ENCODE measurements at regions not wholly inside any gene's neighbourhood (a gene's known extent, or its start where the extent isn't known, plus 50 kb on each side); places are given as distances from the start of the nearest gene placed in this dataset.

DNA sequence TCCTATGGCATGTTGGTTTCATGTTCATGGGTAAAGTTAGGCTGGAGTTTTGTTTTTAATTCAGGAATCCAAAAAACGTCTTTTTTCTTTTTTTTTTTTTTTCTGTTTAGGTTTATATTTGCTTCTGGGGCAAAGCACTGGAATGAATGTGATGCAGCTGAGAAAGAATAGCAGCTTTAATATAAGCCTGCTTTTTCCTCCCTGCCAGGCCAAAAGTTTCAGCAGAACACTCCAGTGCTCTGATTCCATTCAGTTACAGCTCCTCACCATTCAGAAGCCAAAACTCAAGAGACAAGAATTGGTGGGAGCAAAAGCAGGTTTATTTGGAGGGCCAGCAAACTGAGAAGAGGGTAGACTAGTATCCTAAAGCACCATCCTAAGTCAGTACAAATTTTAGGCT lies 102.7 kb upstream of the PELI1 start:
- TF ChIP-seq POLR2A (IDR thresholded peaks at IDR 0.05): no peak
- TF ChIP-seq, protein P1, sequence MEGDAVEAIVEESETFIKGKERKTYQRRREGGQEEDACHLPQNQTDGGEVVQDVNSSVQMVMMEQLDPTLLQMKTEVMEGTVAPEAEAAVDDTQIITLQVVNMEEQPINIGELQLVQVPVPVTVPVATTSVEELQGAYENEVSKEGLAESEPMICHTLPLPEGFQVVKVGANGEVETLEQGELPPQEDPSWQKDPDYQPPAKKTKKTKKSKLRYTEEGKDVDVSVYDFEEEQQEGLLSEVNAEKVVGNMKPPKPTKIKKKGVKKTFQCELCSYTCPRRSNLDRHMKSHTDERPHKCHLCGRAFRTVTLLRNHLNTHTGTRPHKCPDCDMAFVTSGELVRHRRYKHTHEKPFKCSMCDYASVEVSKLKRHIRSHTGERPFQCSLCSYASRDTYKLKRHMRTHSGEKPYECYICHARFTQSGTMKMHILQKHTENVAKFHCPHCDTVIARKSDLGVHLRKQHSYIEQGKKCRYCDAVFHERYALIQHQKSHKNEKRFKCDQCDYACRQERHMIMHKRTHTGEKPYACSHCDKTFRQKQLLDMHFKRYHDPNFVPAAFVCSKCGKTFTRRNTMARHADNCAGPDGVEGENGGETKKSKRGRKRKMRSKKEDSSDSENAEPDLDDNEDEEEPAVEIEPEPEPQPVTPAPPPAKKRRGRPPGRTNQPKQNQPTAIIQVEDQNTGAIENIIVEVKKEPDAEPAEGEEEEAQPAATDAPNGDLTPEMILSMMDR (IDR thresholded peaks at IDR 0.05): no peak
- no peak overlapping the region for H3K27ac ChIP-seq

DNA sequence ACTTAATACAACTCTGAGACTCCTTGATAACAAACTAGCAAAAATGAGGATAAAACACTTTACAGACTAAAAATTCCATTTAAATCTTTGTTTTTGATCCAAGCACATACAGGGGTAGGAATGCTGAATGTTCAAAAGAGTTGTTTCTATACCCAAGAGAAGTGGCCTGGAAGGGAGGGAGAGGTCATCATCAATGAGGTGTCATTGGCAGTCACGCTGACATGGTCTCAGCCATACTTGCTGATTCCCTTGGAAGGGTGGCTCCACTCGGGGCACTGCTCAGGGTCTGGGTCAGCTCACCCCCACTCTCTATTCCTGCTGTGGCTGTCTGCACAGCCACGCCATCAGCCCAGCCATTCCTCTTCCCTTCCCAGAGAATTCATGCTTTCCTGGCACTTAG lies 105.2 kb upstream of the PELI1 start:
- DNase-seq (no peak), ATAC-seq (no peak)
- TF ChIP-seq POLR2A (IDR thresholded peaks at IDR 0.05): no peak
- TF ChIP-seq, protein P1 (IDR thresholded peaks at IDR 0.05): no peak
- Histone ChIP-seq H3K9me3 (no peaks in the 10 kb centered on the region), H3K4me1 (no peaks in the 10 kb centered on the region), H3K36me3 (replicated peaks in 1 of 2; ENCODE audit: insufficient read depth in 1 of 2, low read depth in 2 of 2) (no peaks in the 10 kb centered on the region), H3K27ac (no peak overlapping the region), H3K27me3 (no peaks in the 10 kb centered on the region), H3K4me3 (no peak overlapping the region)
- WGBS, 2 donors: 88 to 94% methylated on average over 3 of the region's 3 CpGs
- intact Hi-C loops (cut with DNase I): no loop called here

More for the DNA sequence above, 102.7 kb upstream of the PELI1 start:
- no peak for ATAC-seq
- intact Hi-C loops (cut with DNase I): no loop called here
- Histone ChIP-seq H3K4me1 (no peaks in the 10 kb centered on the region), H3K9me3 (no peaks in the 10 kb centered on the region), H3K4me3 (no peak overlapping the region), H3K36me3 (replicated peaks in 1 of 2; ENCODE audit: insufficient read depth in 1 of 2, low read depth in 2 of 2) (no peaks in the 10 kb centered on the region), H3K27me3 (no peaks in the 10 kb centered on the region)
- WGBS, 2 donors: 14 to 43% methylated on average over 1 of the region's 1 CpG
- DNase-seq: no peak

DNA sequence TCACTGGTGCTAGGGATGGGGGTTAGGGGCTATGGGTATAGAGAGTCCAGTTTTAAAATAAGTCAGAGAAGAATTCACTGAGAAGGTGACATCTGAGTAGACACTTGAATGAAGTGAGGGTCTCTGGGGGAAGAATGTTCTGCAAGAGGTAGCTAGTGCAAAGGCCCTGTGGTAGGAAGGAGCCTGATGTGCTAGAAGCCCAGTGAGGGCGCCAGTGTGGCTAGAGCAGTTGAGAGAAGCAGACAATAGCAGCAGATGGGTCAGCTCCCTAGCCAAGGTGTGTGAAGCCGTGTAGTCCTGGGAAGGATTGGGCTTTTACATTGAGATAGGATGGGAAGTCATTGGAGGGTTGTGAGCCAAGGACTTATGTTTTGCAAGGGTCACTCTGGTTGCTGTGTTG lies 105.8 kb upstream of the PELI1 start:
- TF ChIP-seq, protein P1 (IDR thresholded peaks at IDR 0.05): no peak
- TF ChIP-seq POLR2A (IDR thresholded peaks at IDR 0.05): no peak
- Histone ChIP-seq H3K9me3 (no peaks in the 10 kb centered on the region), H3K4me1 (no peaks in the 10 kb centered on the region), H3K4me3 (no peak overlapping the region), H3K27me3 (no peaks in the 10 kb centered on the region), H3K27ac (no peak overlapping the region), H3K36me3 (replicated peaks in 1 of 2; ENCODE audit: insufficient read depth in 1 of 2, low read depth in 2 of 2) (no peaks in the 10 kb centered on the region)
- ATAC-seq (no peak), DNase-seq (no peak)
- intact Hi-C loops (cut with DNase I): no loop called here
- WGBS, 2 donors: 72 to 82% methylated on average over 2 of the region's 2 CpGs

DNA sequence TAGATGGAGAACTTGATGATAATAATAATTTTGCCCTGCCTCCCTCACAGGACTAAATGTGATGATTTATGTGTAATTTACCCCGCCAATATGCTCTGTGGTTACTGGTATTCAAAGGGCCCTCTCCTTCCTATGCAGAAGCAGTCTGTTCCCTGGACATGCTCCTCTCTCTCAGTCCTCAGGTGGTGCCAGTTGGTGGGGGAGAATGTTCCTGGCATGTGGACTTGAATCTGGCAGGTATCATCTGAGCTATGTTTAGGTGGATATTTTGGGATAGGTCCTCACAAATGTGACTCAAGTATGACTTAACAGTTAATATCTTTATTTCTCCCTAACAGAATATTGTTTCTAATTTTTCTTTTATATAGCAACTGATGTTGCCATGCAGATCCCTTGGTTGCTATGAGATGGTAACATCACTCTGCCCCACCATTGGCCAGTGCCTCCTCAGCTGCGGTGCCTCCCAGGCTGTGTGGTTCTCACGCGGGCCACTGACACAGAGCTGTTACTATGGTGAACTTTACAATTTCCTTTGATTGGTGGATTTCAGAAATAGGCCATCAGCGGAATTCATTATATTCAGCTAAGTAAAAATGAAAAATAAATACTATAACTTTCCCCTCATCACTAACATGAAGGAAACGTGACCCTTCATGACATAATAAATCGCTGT lies 106.7 kb upstream of the PELI1 start:
- intact Hi-C loops (cut with DNase I): no loop called here
- no peak overlapping the region for H3K4me3 ChIP-seq
- no peak overlapping the region for H3K27ac ChIP-seq
- no peaks in the 10 kb centered on the region for H3K36me3 ChIP-seq (replicated peaks in 1 of 2; ENCODE audit: insufficient read depth in 1 of 2, low read depth in 2 of 2)
- 85 to 88% methylated on average over 7 of the region's 7 CpGs for WGBS, 2 donors
- H3K9me3 ChIP-seq: no peaks in the 10 kb centered on the region
- no peak for ATAC-seq
- DNase-seq: no peak
- no peaks in the 10 kb centered on the region for H3K4me1 ChIP-seq
- no peaks in the 10 kb centered on the region for H3K27me3 ChIP-seq
- no peak for TF ChIP-seq POLR2A (IDR thresholded peaks at IDR 0.05)
- TF ChIP-seq, protein P1 (IDR thresholded peaks at IDR 0.05): no peak
